ENCODE measurements at regions not wholly inside any gene's neighbourhood (a gene's known extent, or its start where the extent isn't known, plus 50 kb on each side); places are given as distances from the start of the nearest gene placed in this dataset.

GRCh38 chr15:81911022-81911971, 134.5 kb downstream of the MEX3B start:
- Histone ChIP-seq H3K27me3 (no peaks in the 10 kb centered on the region), H3K27ac (no peak overlapping the region), H3K9me3 (no peaks in the 10 kb centered on the region), H3K36me3 (no peaks in the 10 kb centered on the region), H3K4me1 (no peaks in the 10 kb centered on the region), H3K4me3 (no peak overlapping the region)
- no peak for DNase-seq
- intact Hi-C loops (cut with DNase I; ENCODE audit: low total_unique reads): no loop called here
- no peak for TF ChIP-seq POLR2A (IDR thresholded peaks at IDR 0.05)
- TF ChIP-seq, protein P1, sequence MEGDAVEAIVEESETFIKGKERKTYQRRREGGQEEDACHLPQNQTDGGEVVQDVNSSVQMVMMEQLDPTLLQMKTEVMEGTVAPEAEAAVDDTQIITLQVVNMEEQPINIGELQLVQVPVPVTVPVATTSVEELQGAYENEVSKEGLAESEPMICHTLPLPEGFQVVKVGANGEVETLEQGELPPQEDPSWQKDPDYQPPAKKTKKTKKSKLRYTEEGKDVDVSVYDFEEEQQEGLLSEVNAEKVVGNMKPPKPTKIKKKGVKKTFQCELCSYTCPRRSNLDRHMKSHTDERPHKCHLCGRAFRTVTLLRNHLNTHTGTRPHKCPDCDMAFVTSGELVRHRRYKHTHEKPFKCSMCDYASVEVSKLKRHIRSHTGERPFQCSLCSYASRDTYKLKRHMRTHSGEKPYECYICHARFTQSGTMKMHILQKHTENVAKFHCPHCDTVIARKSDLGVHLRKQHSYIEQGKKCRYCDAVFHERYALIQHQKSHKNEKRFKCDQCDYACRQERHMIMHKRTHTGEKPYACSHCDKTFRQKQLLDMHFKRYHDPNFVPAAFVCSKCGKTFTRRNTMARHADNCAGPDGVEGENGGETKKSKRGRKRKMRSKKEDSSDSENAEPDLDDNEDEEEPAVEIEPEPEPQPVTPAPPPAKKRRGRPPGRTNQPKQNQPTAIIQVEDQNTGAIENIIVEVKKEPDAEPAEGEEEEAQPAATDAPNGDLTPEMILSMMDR (IDR thresholded peaks at IDR 0.05): no peak

DNA sequence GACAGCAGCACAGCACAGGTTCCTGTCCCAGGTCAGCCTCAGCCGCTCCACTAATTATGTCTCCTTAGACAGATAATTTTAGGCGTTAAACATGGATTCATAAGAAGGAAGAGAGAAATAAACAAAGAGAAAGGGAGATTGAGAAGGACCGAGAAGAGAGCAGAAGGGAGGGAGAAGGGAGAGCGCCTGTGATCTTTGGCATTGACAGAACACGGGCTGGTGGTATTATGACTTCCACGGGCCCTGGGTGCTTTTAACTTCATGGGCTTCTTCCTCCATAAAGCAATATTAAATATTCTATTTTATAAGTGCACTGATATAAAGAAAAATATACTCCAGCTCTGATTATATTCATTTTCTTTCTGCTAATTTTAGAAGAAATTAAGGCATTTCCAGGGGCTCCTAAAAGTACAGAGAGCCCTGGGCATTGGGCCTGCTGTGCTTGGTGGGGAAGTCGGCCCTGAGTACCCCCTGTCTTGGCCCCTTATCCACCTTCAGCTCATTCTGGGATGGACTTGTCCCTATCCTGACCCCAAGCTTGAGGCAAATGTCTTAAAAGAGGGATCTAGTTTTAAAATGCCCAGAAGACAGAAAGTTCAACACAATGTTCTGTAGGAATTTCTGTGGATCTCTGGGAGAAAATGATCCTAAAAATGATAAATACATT, 135.3 kb downstream of the MEX3B start:
- TF ChIP-seq, protein P1 (IDR thresholded peaks at IDR 0.05): no peak
- TF ChIP-seq POLR2A (IDR thresholded peaks at IDR 0.05): no peak
- intact Hi-C loops (cut with DNase I; ENCODE audit: low total_unique reads): no loop called here
- Histone ChIP-seq H3K4me1 (no peaks in the 10 kb centered on the region), H3K27ac (no peak overlapping the region), H3K36me3 (no peaks in the 10 kb centered on the region), H3K27me3 (no peaks in the 10 kb centered on the region), H3K9me3 (no peaks in the 10 kb centered on the region), H3K4me3 (no peak overlapping the region)
- no peak for DNase-seq

- no peak for DNase-seq
- Histone ChIP-seq H3K9me3 (no peaks in the 10 kb centered on the region), H3K27ac (no peak overlapping the region), H3K4me1 (no peaks in the 10 kb centered on the region), H3K36me3 (no peaks in the 10 kb centered on the region), H3K27me3 (no peaks in the 10 kb centered on the region), H3K4me3 (no peak overlapping the region)
- intact Hi-C loops (cut with DNase I; ENCODE audit: low total_unique reads): no loop called here
- TF ChIP-seq, protein P1 (IDR thresholded peaks at IDR 0.05): no peak
- TF ChIP-seq POLR2A (IDR thresholded peaks at IDR 0.05): no peak
Measured at GRCh38 chr15:81909011-81909358, 136.8 kb downstream of the MEX3B start.

DNA sequence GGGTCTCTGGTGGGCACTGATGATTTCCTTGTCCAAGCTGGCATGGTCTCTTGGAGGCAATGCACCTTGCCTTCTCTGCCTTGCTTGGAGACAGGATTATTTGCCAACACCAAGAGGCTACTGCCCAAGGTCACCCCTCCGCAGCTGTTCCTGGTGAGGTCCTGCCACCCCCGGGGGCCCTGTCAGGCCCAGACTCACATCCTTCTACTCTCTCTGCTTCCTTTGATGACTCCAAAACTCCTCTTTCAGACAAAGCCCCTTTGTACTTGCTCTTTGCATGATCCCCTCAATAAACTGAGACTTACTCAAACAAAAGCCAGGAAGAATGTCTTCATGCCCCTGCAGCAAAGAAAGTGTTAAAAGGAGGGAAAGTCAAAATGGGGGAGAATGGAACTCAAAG, 137.7 kb downstream of the MEX3B start:
- Histone ChIP-seq H3K4me1 (no peaks in the 10 kb centered on the region), H3K27me3 (no peaks in the 10 kb centered on the region), H3K9me3 (no peaks in the 10 kb centered on the region), H3K4me3 (no peak overlapping the region), H3K36me3 (no peaks in the 10 kb centered on the region), H3K27ac (no peak overlapping the region)
- intact Hi-C loops (cut with DNase I; ENCODE audit: low total_unique reads): no loop called here
- no peak for DNase-seq
- TF ChIP-seq, protein P1 (IDR thresholded peaks at IDR 0.05): no peak
- TF ChIP-seq POLR2A (IDR thresholded peaks at IDR 0.05): no peak

DNA sequence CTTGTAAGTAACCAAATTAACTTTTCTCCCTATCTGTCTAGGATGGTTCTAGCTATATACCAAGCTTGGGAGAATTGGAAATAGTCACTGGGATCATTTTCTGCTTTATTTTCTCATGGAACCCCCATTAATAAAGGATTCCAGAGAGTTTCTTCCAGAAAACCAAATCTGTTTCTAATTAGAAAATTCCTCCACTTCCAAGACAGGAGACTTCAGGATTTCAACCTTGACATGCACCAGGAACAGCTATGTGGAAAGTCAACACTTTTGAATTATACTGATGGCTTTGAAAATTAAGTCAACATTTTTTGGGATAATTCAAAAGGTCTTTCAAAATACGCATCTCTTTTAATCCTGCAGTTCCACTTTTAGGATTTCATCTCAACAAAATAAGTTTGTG, 138.3 kb downstream of the MEX3B start:
- Histone ChIP-seq H3K9me3 (no peaks in the 10 kb centered on the region), H3K27me3 (no peaks in the 10 kb centered on the region), H3K27ac (no peak overlapping the region), H3K4me1 (no peaks in the 10 kb centered on the region), H3K36me3 (no peaks in the 10 kb centered on the region), H3K4me3 (no peak overlapping the region)
- intact Hi-C loops (cut with DNase I; ENCODE audit: low total_unique reads): no loop called here
- TF ChIP-seq POLR2A (IDR thresholded peaks at IDR 0.05): no peak
- TF ChIP-seq, protein P1 (IDR thresholded peaks at IDR 0.05): no peak
- DNase-seq: no peak
